B cell (primary cell): ENCODE measurements at regions not wholly inside any gene's neighbourhood (a gene's known extent, or its start where the extent isn't known, plus 50 kb on each side); places are given as distances from the start of the nearest gene placed in this dataset.

Experiments used
- ATAC-seq: fragments of 200-7000 bp; cut with Tn5 transposase; one replicate; pipeline ENCODE4 v1.10.0; 2021; ENCODE audit warnings: low read depth, mild to moderate bottlenecking, moderate number of reproducible peaks, moderate library complexity
- CTCF ChIA-PET: fragments of 350-600 bp; sonication (Branson Sonifier 250); formaldehyde crosslinking; loops from one replicate; lab custom pipeline; 2021; ENCODE audit warnings: antibody characterized with exemption, inconsistent platforms; lab: Charles Lee
- POLR2A ChIA-PET: fragments of 350-600 bp; sonication (Branson Sonifier 250); formaldehyde crosslinking; loops from one replicate; lab custom pipeline; 2021; ENCODE audit warnings: antibody characterized with exemption; lab: Charles Lee
- DNase-seq: peaks from one replicate; pipeline ENCODE4 v3.0.0; 2013
- H2AFZ ChIP-seq: 2 replicates; pipeline ENCODE4 v1.6.1; 2012; ENCODE audit warnings: mild to moderate bottlenecking, low read depth, low read length; ENCODE audit not compliant: insufficient read depth, poor library complexity, severe bottlenecking
- H3K27ac ChIP-seq, 2 donors: 1 replicate in 1 of 2; 2 replicates in 1 of 2; pipeline ENCODE4 v1.5.1; 2012 to 2013; ENCODE audit warnings: low read length in 2 of 2, mild to moderate bottlenecking in 2 of 2, moderate library complexity in 1 of 2
- H3K27me3 ChIP-seq, 4 experiments: fragments of 200-600 bp in 1 of 4; sonication (generic) in 1 of 4; replicated peaks in 1 of 4; 1 replicate in 2 of 4; 2 replicates in 2 of 4; pipeline versions ENCODE4 v1.6.1 to v1.7.0; 2013 to 2016; ENCODE audit warnings: low read length in 3 of 4, mild to moderate bottlenecking in 2 of 4, mixed read lengths in 1 of 4, moderate library complexity in 1 of 4; ENCODE audit not compliant: insufficient read depth in 4 of 4, control insufficient read depth in 3 of 4; ENCODE audit errors: control extremely low read depth in 1 of 4
- H3K36me3 ChIP-seq, 2 experiments: replicated peaks in 1 of 2; 1 replicate in 1 of 2; 2 replicates in 1 of 2; pipeline versions ENCODE4 v1.6.1 to v1.7.1; 2013; ENCODE audit warnings: low read length in 1 of 2; ENCODE audit not compliant: insufficient read depth in 2 of 2, control insufficient read depth in 1 of 2; ENCODE audit errors: control extremely low read depth in 1 of 2, extremely low read depth in 1 of 2
- H3K4me1 ChIP-seq, 2 donors: fragments of 200-600 bp in 1 of 2; sonication (generic) in 1 of 2; 1 replicate in 1 of 2; 2 replicates in 1 of 2; pipeline versions ENCODE4 v1.5.1 to v1.6.1; 2013 to 2017; ENCODE audit warnings: low read length in 2 of 2; ENCODE audit not compliant: control insufficient read depth in 2 of 2, insufficient read depth in 2 of 2
- H3K4me2 ChIP-seq: replicated peaks from 2 replicates; pipeline ENCODE3; 2012; ENCODE audit warnings: mild to moderate bottlenecking, low read depth, low read length; ENCODE audit not compliant: poor library complexity, severe bottlenecking
- H3K4me3 ChIP-seq, 5 experiments: fragments of 200-600 bp in 1 of 5; sonication (generic) in 1 of 5; 1 replicate in 3 of 5; 2 replicates in 2 of 5; pipeline versions ENCODE4 v1.5.1 to v1.7.0; 2011 to 2016; ENCODE audit warnings: low read length in 4 of 5, mild to moderate bottlenecking in 4 of 5, low read depth in 2 of 5, control low read depth in 1 of 5, moderate library complexity in 1 of 5; ENCODE audit not compliant: insufficient read depth in 1 of 5; ENCODE audit errors: control extremely low read depth in 1 of 5, extremely low read depth in 1 of 5
- H3K79me2 ChIP-seq: fragments of 200-600 bp; sonication (generic); one replicate; pipeline ENCODE4 v1.6.0; 2016; ENCODE audit warnings: low read length; ENCODE audit not compliant: control insufficient read depth, insufficient read depth
- H3K9ac ChIP-seq: fragments of 200-600 bp; sonication (generic); 2 replicates; pipeline ENCODE4 v1.6.1; 2017; ENCODE audit warnings: mild to moderate bottlenecking, low read length, moderate library complexity
- H3K9me3 ChIP-seq, 3 donors: one replicate each; pipeline versions ENCODE4 v1.6.1 to v1.7.1; 2013; ENCODE audit warnings: low read length in 2 of 3; ENCODE audit not compliant: control insufficient read depth in 2 of 3, insufficient read depth in 1 of 3; ENCODE audit errors: control extremely low read depth in 1 of 3
- H4K20me1 ChIP-seq: 2 replicates; pipeline ENCODE4 v1.6.0; 2012; ENCODE audit warnings: mild to moderate bottlenecking, low read length; ENCODE audit not compliant: insufficient read depth, control insufficient read depth, poor library complexity, severe bottlenecking
- H3K27ac Mint-ChIP-seq: one replicate; pipeline ENCODE4 v1.8.0; 2021; ENCODE audit warnings: mixed read lengths
- H3K27me3 Mint-ChIP-seq: one replicate; pipeline ENCODE4 v1.8.0; 2021; ENCODE audit warnings: mixed read lengths
- H3K4me1 Mint-ChIP-seq: one replicate; pipeline ENCODE4 v1.8.0; 2021; ENCODE audit warnings: mixed read lengths
- H3K4me3 Mint-ChIP-seq: one replicate; pipeline ENCODE4 v1.8.0; 2021; ENCODE audit warnings: mixed read lengths
- H3K9me3 Mint-ChIP-seq: one replicate; pipeline ENCODE4 v1.8.0; 2022; ENCODE audit warnings: mixed read lengths; ENCODE audit not compliant: insufficient read depth
- CTCF ChIP-seq: fragments of 200-600 bp; IDR thresholded peaks from one replicate; pipeline ENCODE4 v1.8.0; 2022; ENCODE audit warnings: antibody characterized with exemption, mild to moderate bottlenecking
- EZH2 ChIP-seq: IDR thresholded peaks from 2 replicates; pipeline ENCODE4 v1.6.1; 2012; ENCODE audit warnings: borderline replicate concordance, low read depth, mild to moderate bottlenecking, moderate library complexity, low read length; ENCODE audit not compliant: insufficient read depth, poor library complexity, severe bottlenecking
- WGBS: methylation state at CpG from one replicate; pipeline ENCODE4 v1.1.5; 2013; ENCODE audit warnings: missing lambda C conversion rate; ENCODE audit not compliant: insufficient coverage; 5-methylcytosine and 5-hydroxymethylcytosine counted together
- intact Hi-C: fragments of 100-400 bp; cut with micrococcal nuclease; formaldehyde crosslinking; loops from one replicate; pipeline ENCODE4 v1.10.0; 2022

GRCh38 chr6:15773806-15774410 lies 111.1 kb upstream of the DTNBP1 start:
- H4K20me1 ChIP-seq = no peaks in the 10 kb centered on the region
- H3K27ac ChIP-seq = no peak overlapping the region
- intact Hi-C loops = loop anchor here (5.0 kb wide), 1 partner anchor 408 kb away; no protein-coding TSS in a partner anchor
- TF ChIP-seq EZH2 (no peak), CTCF (no peak)
- no peak for DNase-seq
- H3K4me1 ChIP-seq = no peaks in the 10 kb centered on the region
- Mint-ChIP-seq H3K9me3 (no peaks in the 10 kb centered on the region), H3K4me1 (peaks cover 2% of the 10 kb centered on the region), H3K27ac (no peak overlapping the region), H3K27me3 (peaks cover 18% of the 10 kb centered on the region), H3K4me3 (no peak overlapping the region)
- H3K36me3 ChIP-seq = no peaks in the 10 kb centered on the region
- no peak for ATAC-seq
- no peak overlapping the region for H3K4me2 ChIP-seq
- 96% methylated on average over 3 of the region's 3 CpGs for WGBS
- no peak overlapping the region for H2AFZ ChIP-seq
- H3K9me3 ChIP-seq = no peaks in the 10 kb centered on the region
- POLR2A ChIA-PET = no interaction called here
- no peak overlapping the region for H3K9ac ChIP-seq
- H3K4me3 ChIP-seq = no peak overlapping the region
- CTCF ChIA-PET = interaction anchor here (1.7 kb wide), 1 partner anchor 410 kb away, joined by 4 read pairs; no protein-coding TSS in a partner anchor
- no peaks in the 10 kb centered on the region for H3K27me3 ChIP-seq
- H3K79me2 ChIP-seq = no peaks in the 10 kb centered on the region

- peak; percentile 25 for DNase-seq
- no peaks in the 10 kb centered on the region for H3K79me2 ChIP-seq
- CTCF ChIA-PET = interaction anchor here (0.7 to 3.5 kb wide), 5 partner anchors 358 to 436 kb away, joined by 3 to 17 read pairs (median 3); partner anchors contain the start of gene MYLIP
- Mint-ChIP-seq H3K9me3 (no peaks in the 10 kb centered on the region), H3K4me1 (no peaks in the 10 kb centered on the region), H3K4me3 (no peak overlapping the region), H3K27me3 (peaks cover 10% of the 10 kb centered on the region), H3K27ac (no peak overlapping the region)
- peak overlapping the region; percentile 37 for H2AFZ ChIP-seq
- intact Hi-C loops = loop anchor here (1.0 to 5.0 kb wide), 2 partner anchors 359 to 412 kb away; partner anchors contain the start of gene MYLIP
- 81% methylated on average over 2 of the region's 4 CpGs for WGBS
- H3K9ac ChIP-seq = no peak overlapping the region
- no peak overlapping the region for H3K27ac ChIP-seq
- H3K36me3 ChIP-seq = no peaks in the 10 kb centered on the region
- no peaks in the 10 kb centered on the region for H3K9me3 ChIP-seq
- TF ChIP-seq EZH2 = no peak
- TF ChIP-seq CTCF = no peak
- POLR2A ChIA-PET = no interaction called here
- H4K20me1 ChIP-seq = no peaks in the 10 kb centered on the region
- no peak overlapping the region for H3K4me2 ChIP-seq
- no peaks in the 10 kb centered on the region for H3K4me1 ChIP-seq
- H3K27me3 ChIP-seq = peaks cover 0 to 4% (median 0%) of the 10 kb centered on the region in 4 experiments
- ATAC-seq = no peak
- no peak overlapping the region for H3K4me3 ChIP-seq
These were observed 107.7 kb upstream of the DTNBP1 start for GRCh38 chr6:15770347-15771143.
